ENCODE measurements at regions not wholly inside any gene's neighbourhood (a gene's known extent, or its start where the extent isn't known, plus 50 kb on each side); places are given as distances from the start of the nearest gene placed in this dataset.

GRCh38 chr4:160251522-160252170 is 1148.8 kb downstream of the RAPGEF2 start:
- TF ChIP-seq EZH2 (IDR thresholded peaks at IDR 0.05; ENCODE audit: low read length, missing control alignments) (no peak), CTCF (conservative IDR thresholded peaks at IDR 0.05 in 1 of 2, IDR thresholded peaks at IDR 0.05 in 1 of 2; ENCODE audit: low read depth in 1 of 2, low read length in 2 of 2) (no peak)

All from fibroblast of lung (primary cell).